Tibial nerve (tissue), 4 donors: ENCODE measurements at regions not wholly inside any gene's neighbourhood (a gene's known extent, or its start where the extent isn't known, plus 50 kb on each side); places are given as distances from the start of the nearest gene placed in this dataset.

ENCODE experiments used
- EP300 ChIP-seq, 2 donors: sonication (generic); formaldehyde crosslinking; IDR thresholded peaks; one replicate each; pipeline ENCODE4 v1.6.1; 2017; ENCODE audit warnings: antibody characterized with exemption in 2 of 2, mild to moderate bottlenecking in 1 of 2
- POLR2A ChIP-seq, 2 donors: fragments of 450-650 bp; IDR thresholded peaks; one replicate each; pipeline ENCODE4 v1.6.1; 2017; ENCODE audit warnings: antibody characterized with exemption in 2 of 2, mild to moderate bottlenecking in 2 of 2, moderate library complexity in 2 of 2
- TF ChIP-seq, protein P1 (sequence below), 5 experiments: fragments of 200-600 bp in 3 of 5; fragments of 450-650 bp in 2 of 5; sonication (generic) in 3 of 5; IDR thresholded peaks; one replicate each; pipeline ENCODE4 v1.5.1; 2016 to 2019; ENCODE audit warnings: antibody characterized with exemption in 5 of 5, mild to moderate bottlenecking in 3 of 5, moderate library complexity in 2 of 5

DNA sequence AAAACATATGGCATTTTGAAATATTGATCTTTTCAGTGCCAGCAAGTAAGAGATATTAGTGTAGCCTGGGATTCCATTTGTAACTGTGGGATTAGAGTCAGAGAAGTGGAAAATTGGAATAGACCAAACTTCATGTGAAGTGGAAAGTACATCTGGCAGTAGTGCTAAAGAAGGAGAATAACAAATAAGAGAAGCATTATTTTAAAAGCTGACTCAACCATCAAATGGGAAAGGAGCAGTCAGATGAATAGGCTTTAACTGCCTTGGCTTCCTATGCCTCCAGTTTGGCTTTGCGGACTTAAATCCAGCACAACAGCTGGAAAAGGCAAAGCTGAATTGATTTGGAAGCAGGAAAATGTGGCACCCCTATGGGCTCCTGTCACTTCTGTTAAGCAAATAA, 623.1 kb downstream of the TSN start:
- TF ChIP-seq POLR2A (IDR thresholded peaks at IDR 0.05) (no peak), EP300 (IDR thresholded peaks at IDR 0.05) (no peak)
- TF ChIP-seq, protein P1, sequence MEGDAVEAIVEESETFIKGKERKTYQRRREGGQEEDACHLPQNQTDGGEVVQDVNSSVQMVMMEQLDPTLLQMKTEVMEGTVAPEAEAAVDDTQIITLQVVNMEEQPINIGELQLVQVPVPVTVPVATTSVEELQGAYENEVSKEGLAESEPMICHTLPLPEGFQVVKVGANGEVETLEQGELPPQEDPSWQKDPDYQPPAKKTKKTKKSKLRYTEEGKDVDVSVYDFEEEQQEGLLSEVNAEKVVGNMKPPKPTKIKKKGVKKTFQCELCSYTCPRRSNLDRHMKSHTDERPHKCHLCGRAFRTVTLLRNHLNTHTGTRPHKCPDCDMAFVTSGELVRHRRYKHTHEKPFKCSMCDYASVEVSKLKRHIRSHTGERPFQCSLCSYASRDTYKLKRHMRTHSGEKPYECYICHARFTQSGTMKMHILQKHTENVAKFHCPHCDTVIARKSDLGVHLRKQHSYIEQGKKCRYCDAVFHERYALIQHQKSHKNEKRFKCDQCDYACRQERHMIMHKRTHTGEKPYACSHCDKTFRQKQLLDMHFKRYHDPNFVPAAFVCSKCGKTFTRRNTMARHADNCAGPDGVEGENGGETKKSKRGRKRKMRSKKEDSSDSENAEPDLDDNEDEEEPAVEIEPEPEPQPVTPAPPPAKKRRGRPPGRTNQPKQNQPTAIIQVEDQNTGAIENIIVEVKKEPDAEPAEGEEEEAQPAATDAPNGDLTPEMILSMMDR (IDR thresholded peaks at IDR 0.05), result no peak
